WTC11 (cell line): ENCODE measurements at regions not wholly inside any gene's neighbourhood (a gene's known extent, or its start where the extent isn't known, plus 50 kb on each side); places are given as distances from the start of the nearest gene placed in this dataset.

Experiments used
- ATAC-seq: fragments of 200-7000 bp; cut with Tn5 transposase; 2 replicates; pipeline ENCODE4 v1.10.0; 2021; ENCODE audit warnings: mild to moderate bottlenecking, moderate library complexity
- CTCF ChIA-PET: fragments of 300-600 bp; sonication (Branson Sonifier 250); formaldehyde crosslinking; loops from one replicate; lab custom pipeline; 2021; ENCODE audit warnings: antibody characterized with exemption; lab: Charles Lee
- POLR2A ChIA-PET: fragments of 350-600 bp; sonication (Branson Sonifier 250); formaldehyde crosslinking; loops from one replicate; lab custom pipeline; 2021; ENCODE audit warnings: antibody characterized with exemption; lab: Charles Lee
- DNase-seq: peaks from one replicate; pipeline ENCODE4 v3.0.0; 2021; ENCODE audit warnings: low spot score
- H3K27ac Mint-ChIP-seq: 2 replicates; pipeline ENCODE4 v1.8.0; 2021; ENCODE audit warnings: mixed read lengths
- H3K27me3 Mint-ChIP-seq: 2 replicates; pipeline ENCODE4 v1.8.0; 2021; ENCODE audit warnings: low read depth, mild to moderate bottlenecking, moderate library complexity, mixed read lengths
- H3K36me3 Mint-ChIP-seq: 2 replicates; pipeline ENCODE4 v1.8.0; 2021; ENCODE audit warnings: mixed read lengths
- H3K4me1 Mint-ChIP-seq: 2 replicates; pipeline ENCODE4 v1.8.0; 2022; ENCODE audit warnings: mixed read lengths
- H3K4me3 Mint-ChIP-seq: 2 replicates; pipeline ENCODE4 v1.8.0; 2021; ENCODE audit warnings: mild to moderate bottlenecking, moderate library complexity, mixed read lengths
- H3K9me3 Mint-ChIP-seq: 2 replicates; pipeline ENCODE4 v1.8.0; 2021; ENCODE audit warnings: mixed read lengths
- E2F1 ChIP-seq: sonication (generic); formaldehyde crosslinking; IDR thresholded peaks from 2 replicates; pipeline ENCODE4 v1.8.0; 2022; ENCODE audit warnings: mild to moderate bottlenecking, missing genetic modification reagents
- E2F4 ChIP-seq: sonication (generic); formaldehyde crosslinking; IDR thresholded peaks from 2 replicates; pipeline ENCODE4 v1.8.1; 2022; ENCODE audit warnings: low read depth, mild to moderate bottlenecking, moderate library complexity, missing genetic modification reagents, borderline replicate concordance
- GABPB1 ChIP-seq: sonication (generic); formaldehyde crosslinking; IDR thresholded peaks from 2 replicates; pipeline ENCODE4 v1.8.1; 2023; ENCODE audit warnings: mild to moderate bottlenecking, missing genetic modification reagents
- NFYB ChIP-seq: sonication (generic); formaldehyde crosslinking; conservative IDR thresholded peaks from 2 replicates; pipeline ENCODE4 v1.8.0; 2022; ENCODE audit warnings: low read depth, missing genetic modification reagents
- SMAD4 ChIP-seq: sonication (generic); formaldehyde crosslinking; IDR thresholded peaks from 2 replicates; pipeline ENCODE4 v1.8.0; 2022; ENCODE audit warnings: mild to moderate bottlenecking, missing genetic modification reagents
- TEAD4 ChIP-seq: sonication (generic); formaldehyde crosslinking; IDR thresholded peaks from 2 replicates; pipeline ENCODE4 v1.8.0; 2022; ENCODE audit warnings: mild to moderate bottlenecking, missing genetic modification reagents
- TP53 ChIP-seq: sonication (generic); formaldehyde crosslinking; IDR thresholded peaks from 2 replicates; pipeline ENCODE4 v1.8.1; 2023; ENCODE audit warnings: mild to moderate bottlenecking, missing genetic modification reagents
- ZNF423 ChIP-seq: fragments of 250-450 bp; sonication (Bioruptor Pico); IDR thresholded peaks from 2 replicates; pipeline ENCODE4 v2.1.2; 2022; ENCODE audit warnings: mild to moderate bottlenecking, moderate library complexity
- TF ChIP-seq, protein P1 (sequence below): sonication (generic); formaldehyde crosslinking; IDR thresholded peaks from 2 replicates; pipeline ENCODE4 v1.8.1; 2023; ENCODE audit warnings: mild to moderate bottlenecking, missing genetic modification reagents, borderline replicate concordance
- TF ChIP-seq, protein P2 (sequence below): sonication (generic); formaldehyde crosslinking; IDR thresholded peaks from 2 replicates; pipeline ENCODE4 v1.8.1; 2023; ENCODE audit warnings: mild to moderate bottlenecking, missing genetic modification reagents
- TF ChIP-seq, protein P3 (sequence below): fragments of 250-450 bp; sonication (Bioruptor Pico); IDR thresholded peaks from 2 replicates; pipeline ENCODE4 v1.9.0; 2021; ENCODE audit warnings: moderate library complexity, mild to moderate bottlenecking, inconsistent platforms, borderline replicate concordance
- TF ChIP-seq, protein P4 (sequence below): sonication (generic); formaldehyde crosslinking; conservative IDR thresholded peaks from 2 replicates; pipeline ENCODE4 v1.8.1; 2022; ENCODE audit warnings: mild to moderate bottlenecking, missing genetic modification reagents
- TF ChIP-seq, protein P5 (sequence below): fragments of 200-600 bp; IDR thresholded peaks from 2 replicates; pipeline ENCODE4 v1.8.0; 2022; ENCODE audit warnings: antibody characterized with exemption
- TF ChIP-seq, protein P6 (sequence below): fragments of 250-450 bp; sonication (Bioruptor Pico); IDR thresholded peaks from 2 replicates; pipeline ENCODE4 v1.9.0; 2021; ENCODE audit warnings: mild to moderate bottlenecking

DNA sequence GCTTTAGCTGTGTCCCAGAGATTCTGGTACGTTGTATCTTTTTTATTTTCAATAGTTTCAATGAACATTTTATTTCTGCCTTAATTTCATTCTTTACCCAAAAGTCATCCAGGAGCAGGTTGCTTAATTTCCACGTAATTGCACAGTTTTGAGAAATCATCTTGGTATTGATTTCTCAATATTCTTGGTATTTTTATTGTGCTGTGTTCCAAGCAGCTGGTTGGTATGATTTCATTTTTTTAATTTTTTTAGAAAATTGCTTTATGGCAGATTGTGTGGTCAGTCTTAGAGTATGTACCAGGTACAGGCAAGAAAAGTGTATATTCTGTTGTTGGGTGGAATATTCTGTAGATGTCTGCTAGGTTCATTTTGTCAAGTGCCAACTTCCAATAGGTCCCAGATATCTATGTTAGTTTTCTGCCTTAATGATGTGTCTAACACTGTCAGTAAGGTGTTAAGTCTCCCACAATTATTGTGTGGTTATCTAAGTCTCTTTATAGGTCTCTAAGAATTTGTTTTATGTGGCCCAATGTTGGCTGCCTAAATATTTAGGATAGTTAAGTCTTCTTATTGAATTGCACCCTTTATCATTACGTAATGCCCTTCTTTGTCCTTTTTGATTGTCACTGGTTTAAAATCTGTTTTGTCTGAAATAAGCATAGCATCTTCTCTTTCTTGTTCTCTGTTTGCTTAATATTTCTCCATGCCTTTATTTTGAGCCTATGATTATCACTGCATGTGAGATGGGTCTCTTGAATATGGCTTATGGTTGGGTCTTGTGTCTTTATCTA, 366.9 kb upstream of the IRAK1BP1 start:
- no peak for DNase-seq
- no peak for ATAC-seq
- H3K36me3 Mint-ChIP-seq, result no peaks in the 10 kb centered on the region

More for the DNA sequence above, 366.9 kb upstream of the IRAK1BP1 start:
- ChIA-PET CTCF (no interaction called here), POLR2A (no interaction called here)
- TF ChIP-seq TP53 (CRISPR knock-in tag), result no peak
- TF ChIP-seq, protein P1, sequence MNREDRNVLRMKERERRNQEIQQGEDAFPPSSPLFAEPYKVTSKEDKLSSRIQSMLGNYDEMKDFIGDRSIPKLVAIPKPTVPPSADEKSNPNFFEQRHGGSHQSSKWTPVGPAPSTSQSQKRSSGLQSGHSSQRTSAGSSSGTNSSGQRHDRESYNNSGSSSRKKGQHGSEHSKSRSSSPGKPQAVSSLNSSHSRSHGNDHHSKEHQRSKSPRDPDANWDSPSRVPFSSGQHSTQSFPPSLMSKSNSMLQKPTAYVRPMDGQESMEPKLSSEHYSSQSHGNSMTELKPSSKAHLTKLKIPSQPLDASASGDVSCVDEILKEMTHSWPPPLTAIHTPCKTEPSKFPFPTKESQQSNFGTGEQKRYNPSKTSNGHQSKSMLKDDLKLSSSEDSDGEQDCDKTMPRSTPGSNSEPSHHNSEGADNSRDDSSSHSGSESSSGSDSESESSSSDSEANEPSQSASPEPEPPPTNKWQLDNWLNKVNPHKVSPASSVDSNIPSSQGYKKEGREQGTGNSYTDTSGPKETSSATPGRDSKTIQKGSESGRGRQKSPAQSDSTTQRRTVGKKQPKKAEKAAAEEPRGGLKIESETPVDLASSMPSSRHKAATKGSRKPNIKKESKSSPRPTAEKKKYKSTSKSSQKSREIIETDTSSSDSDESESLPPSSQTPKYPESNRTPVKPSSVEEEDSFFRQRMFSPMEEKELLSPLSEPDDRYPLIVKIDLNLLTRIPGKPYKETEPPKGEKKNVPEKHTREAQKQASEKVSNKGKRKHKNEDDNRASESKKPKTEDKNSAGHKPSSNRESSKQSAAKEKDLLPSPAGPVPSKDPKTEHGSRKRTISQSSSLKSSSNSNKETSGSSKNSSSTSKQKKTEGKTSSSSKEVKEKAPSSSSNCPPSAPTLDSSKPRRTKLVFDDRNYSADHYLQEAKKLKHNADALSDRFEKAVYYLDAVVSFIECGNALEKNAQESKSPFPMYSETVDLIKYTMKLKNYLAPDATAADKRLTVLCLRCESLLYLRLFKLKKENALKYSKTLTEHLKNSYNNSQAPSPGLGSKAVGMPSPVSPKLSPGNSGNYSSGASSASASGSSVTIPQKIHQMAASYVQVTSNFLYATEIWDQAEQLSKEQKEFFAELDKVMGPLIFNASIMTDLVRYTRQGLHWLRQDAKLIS, result no peak
- TF ChIP-seq E2F1 (CRISPR knock-in tag), result no peak
- no peak for TF ChIP-seq E2F4 (CRISPR knock-in tag)
- TF ChIP-seq, protein P2, sequence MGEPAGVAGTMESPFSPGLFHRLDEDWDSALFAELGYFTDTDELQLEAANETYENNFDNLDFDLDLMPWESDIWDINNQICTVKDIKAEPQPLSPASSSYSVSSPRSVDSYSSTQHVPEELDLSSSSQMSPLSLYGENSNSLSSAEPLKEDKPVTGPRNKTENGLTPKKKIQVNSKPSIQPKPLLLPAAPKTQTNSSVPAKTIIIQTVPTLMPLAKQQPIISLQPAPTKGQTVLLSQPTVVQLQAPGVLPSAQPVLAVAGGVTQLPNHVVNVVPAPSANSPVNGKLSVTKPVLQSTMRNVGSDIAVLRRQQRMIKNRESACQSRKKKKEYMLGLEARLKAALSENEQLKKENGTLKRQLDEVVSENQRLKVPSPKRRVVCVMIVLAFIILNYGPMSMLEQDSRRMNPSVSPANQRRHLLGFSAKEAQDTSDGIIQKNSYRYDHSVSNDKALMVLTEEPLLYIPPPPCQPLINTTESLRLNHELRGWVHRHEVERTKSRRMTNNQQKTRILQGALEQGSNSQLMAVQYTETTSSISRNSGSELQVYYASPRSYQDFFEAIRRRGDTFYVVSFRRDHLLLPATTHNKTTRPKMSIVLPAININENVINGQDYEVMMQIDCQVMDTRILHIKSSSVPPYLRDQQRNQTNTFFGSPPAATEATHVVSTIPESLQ (CRISPR knock-in tag), result no peak
- TF ChIP-seq, protein P3, sequence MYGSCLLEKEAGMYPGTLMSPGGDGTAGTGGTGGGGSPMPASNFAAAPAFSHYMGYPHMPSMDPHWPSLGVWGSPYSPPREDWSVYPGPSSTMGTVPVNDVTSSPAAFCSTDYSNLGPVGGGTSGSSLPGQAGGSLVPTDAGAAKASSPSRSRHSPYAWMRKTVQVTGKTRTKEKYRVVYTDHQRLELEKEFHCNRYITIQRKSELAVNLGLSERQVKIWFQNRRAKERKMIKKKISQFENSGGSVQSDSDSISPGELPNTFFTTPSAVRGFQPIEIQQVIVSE, result no peak
- TF ChIP-seq, protein P4, sequence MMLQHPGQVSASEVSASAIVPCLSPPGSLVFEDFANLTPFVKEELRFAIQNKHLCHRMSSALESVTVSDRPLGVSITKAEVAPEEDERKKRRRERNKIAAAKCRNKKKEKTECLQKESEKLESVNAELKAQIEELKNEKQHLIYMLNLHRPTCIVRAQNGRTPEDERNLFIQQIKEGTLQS (CRISPR knock-in tag), result no peak
- no peak for TF ChIP-seq TEAD4 (CRISPR knock-in tag)
- TF ChIP-seq, protein P5, sequence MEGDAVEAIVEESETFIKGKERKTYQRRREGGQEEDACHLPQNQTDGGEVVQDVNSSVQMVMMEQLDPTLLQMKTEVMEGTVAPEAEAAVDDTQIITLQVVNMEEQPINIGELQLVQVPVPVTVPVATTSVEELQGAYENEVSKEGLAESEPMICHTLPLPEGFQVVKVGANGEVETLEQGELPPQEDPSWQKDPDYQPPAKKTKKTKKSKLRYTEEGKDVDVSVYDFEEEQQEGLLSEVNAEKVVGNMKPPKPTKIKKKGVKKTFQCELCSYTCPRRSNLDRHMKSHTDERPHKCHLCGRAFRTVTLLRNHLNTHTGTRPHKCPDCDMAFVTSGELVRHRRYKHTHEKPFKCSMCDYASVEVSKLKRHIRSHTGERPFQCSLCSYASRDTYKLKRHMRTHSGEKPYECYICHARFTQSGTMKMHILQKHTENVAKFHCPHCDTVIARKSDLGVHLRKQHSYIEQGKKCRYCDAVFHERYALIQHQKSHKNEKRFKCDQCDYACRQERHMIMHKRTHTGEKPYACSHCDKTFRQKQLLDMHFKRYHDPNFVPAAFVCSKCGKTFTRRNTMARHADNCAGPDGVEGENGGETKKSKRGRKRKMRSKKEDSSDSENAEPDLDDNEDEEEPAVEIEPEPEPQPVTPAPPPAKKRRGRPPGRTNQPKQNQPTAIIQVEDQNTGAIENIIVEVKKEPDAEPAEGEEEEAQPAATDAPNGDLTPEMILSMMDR, result no peak
- TF ChIP-seq GABPB1 (CRISPR knock-in tag), result no peak
- TF ChIP-seq NFYB (CRISPR knock-in tag), result no peak
- TF ChIP-seq, protein P6, sequence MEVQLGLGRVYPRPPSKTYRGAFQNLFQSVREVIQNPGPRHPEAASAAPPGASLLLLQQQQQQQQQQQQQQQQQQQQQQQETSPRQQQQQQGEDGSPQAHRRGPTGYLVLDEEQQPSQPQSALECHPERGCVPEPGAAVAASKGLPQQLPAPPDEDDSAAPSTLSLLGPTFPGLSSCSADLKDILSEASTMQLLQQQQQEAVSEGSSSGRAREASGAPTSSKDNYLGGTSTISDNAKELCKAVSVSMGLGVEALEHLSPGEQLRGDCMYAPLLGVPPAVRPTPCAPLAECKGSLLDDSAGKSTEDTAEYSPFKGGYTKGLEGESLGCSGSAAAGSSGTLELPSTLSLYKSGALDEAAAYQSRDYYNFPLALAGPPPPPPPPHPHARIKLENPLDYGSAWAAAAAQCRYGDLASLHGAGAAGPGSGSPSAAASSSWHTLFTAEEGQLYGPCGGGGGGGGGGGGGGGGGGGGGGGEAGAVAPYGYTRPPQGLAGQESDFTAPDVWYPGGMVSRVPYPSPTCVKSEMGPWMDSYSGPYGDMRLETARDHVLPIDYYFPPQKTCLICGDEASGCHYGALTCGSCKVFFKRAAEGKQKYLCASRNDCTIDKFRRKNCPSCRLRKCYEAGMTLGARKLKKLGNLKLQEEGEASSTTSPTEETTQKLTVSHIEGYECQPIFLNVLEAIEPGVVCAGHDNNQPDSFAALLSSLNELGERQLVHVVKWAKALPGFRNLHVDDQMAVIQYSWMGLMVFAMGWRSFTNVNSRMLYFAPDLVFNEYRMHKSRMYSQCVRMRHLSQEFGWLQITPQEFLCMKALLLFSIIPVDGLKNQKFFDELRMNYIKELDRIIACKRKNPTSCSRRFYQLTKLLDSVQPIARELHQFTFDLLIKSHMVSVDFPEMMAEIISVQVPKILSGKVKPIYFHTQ (CRISPR knock-in tag), result no peak
- no peak for TF ChIP-seq ZNF423 (CRISPR knock-in tag)
- no peak for TF ChIP-seq SMAD4 (CRISPR knock-in tag)
- no peaks in the 10 kb centered on the region for H3K9me3 Mint-ChIP-seq
- no peaks in the 10 kb centered on the region for H3K4me1 Mint-ChIP-seq
- no peak overlapping the region for H3K4me3 Mint-ChIP-seq
- H3K27me3 Mint-ChIP-seq, result peaks cover 24% of the 10 kb centered on the region
- no peak overlapping the region for H3K27ac Mint-ChIP-seq
